NCI-H2107 treated with DMSO at 0.1 percent for 48 hours (cell line): ENCODE measurements at regions not wholly inside any gene's neighbourhood (a gene's known extent, or its start where the extent isn't known, plus 50 kb on each side); places are given as distances from the start of the nearest gene placed in this dataset.
A peak's percentile ranks its signal among the peaks of the same experiment; 100 is the strongest.

Experiments used
- DNase-seq: peaks from one replicate; lab custom pipeline; 2025; ENCODE audit not compliant: unreplicated experiment; lab: John Stamatoyannopoulos, UW

DNA sequence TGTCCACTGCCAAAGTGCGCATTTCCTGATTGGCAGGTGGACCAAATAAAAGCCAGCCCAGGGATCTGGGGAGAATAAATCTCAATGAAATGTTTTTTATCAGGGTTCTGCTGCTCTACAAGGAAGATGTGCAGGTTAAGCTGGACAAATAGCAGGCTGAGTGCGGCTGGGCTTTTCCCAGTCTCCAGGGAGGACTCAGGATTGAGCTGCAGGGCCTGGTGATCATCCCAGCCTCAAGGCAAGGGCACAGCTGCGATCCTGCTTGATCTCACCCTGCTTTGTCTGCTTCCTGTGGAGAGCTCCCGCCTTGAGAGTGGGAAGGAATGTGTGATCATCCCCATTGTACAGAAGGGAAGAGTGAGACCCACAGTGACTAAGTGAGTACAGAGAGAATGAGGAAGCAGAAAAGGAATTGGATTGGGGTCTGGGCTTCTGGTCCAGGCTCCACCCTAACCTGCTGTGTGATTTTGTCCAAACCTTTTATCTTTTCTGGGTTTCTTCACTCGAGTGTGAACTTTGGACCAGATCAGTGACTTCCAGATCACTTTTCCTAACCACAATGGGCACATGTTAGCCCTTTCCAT lies 75.3 kb upstream of the CRHR1 start:
- DNase-seq: no peak

- no peak for DNase-seq
These were observed 74.3 kb upstream of the CRHR1 start for GRCh38 chr17:45709728-45710288.

DNA sequence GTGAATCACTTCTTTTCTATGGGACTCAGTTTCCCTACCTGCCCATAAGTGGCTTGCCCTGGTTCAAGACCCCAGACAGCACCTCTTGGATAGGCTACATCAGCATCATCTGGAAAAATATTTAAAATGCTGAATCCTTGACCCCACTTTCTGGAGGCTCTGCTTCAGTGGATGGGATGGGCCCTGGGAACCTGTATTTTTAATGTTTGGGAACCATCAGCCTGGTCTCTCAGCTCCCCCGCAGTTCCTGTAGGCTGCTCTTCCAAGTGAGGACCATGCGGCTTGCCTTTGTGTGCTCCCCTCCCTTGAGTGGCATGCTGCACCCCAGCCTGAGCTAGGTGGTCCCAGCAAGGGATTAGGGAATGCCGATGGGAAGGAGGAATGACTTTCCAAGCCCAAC lies 68.3 kb upstream of the CRHR1 start:
- no peak for DNase-seq

DNA sequence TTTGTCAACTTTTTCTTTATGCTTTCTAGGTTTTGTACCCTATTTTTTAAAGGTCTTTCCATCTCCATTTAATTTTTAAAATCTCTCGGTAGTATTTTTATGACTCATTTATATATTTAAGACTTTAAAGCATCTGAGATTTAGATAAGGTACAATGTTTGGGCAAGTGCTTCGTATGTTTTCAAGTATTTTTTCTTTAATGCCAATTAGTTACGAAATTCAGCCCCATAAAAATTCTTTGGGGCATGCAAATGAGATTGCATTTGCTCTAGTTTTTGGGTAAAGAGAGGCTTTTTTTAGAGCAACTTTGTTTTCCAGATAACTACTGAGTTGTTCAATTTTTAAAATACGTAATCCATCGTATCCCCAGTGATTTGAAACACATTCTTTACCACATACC lies 65.3 kb upstream of the CRHR1 start:
- no peak for DNase-seq

GRCh38 chr17:45719335-45720071 lies 64.6 kb upstream of the CRHR1 start:
- peak; percentile 39 for DNase-seq

DNA sequence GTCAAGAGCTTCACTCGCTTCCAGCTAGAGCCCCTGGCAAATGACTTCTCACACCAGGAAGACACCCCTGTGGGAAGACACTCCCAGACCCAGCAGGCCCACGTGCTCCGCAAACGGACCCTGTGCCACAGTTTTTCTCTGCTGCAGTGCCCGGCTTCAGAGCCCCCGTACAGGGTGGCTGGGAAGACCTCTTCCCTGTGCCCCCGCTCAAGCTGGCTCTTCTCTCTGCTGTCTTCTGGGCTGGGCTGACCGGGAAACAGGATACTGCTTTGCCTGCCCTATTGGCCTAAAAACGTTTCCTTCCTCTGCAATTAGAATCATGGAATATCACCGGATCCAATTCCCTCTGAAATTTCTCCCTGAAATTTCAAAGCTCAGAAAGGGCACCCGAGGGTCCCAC lies 63.7 kb upstream of the CRHR1 start:
- no peak for DNase-seq

DNA sequence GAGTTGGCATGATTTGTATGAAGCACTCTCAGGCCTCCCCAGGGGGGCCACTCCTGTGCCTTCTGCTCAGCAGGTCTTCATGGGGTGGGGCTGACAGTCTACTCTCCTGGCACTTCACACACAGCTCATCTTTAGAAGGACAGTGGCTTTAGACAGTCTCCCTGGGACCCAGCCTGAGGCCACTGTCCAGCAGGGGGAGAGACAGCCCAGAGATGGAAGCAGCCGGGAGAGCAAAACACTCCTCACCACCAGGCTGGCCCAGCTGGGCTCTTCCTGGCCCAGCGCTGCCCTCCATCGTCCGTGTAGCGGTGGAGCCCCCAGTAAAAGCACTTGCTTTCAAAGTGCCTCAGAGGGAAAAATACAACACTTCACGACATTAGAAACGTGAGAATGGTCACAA lies 62.0 kb upstream of the CRHR1 start:
- DNase-seq: no peak

DNA sequence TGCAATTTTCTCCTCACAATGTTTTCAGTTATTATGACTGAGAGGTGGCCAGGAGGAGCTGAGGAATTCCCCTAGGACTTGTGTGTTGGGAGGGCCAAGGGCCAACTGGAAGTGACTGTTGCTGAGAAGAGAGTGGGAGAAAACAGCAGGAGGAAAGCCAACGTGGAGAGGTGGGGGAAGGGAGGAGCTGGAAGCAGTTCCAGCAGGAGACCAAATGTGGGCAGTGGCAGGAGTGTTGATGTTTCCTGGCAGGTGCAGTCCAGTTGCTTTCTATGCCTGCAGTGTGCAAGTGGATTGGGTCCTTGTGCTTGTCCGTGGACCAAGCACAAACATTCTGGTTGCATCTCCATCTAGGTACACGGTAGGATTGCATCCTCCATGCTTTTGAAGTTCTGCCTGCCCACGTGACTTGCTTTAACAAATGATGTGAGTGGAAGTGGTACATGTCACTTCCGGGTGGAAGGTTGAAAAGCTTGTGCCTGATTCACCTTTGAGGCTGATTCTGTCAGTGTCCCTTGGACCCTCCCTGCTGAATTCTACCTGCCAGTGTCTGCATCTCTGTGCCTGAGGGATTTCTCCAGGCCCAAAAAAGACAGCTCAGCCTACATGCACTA lies 54.7 kb upstream of the CRHR1 start:
- DNase-seq: peak; percentile 27

GRCh38 chr17:45730192-45730591 lies 53.9 kb upstream of the CRHR1 start:
- DNase-seq: no peak

GRCh38 chr17:45731459-45731858 lies 52.7 kb upstream of the CRHR1 start:
- no peak for DNase-seq

DNA sequence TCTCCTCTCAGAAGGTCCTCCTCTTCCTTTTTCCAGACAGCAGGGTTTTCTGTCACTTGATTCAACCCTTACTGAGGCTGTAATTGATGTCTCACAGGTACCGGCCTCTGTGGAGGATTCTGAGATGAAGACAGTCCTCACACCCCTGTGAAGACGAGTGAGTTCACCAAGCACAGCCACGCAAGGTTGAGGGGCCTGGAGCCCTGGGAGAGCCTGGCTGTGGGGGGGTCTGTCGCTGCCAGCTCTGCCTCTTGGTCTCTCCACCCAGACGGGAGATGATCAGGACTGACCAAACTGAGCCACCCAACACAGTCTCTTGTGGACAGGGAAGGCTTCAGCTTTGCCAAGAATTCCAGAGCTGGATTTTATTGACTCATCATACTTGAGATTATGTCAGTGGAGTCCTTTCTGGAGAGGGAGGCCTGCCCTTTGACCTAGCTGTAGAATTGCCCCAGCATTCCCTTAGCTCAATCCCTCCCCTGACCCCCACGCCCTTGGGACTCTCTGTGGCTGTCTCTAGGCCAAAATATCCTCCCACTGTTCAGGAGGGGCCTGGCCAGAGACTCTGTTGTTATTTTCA lies 51.1 kb upstream of the CRHR1 start:
- DNase-seq: no peak

GRCh38 chr17:45733781-45734180 lies 50.3 kb upstream of the CRHR1 start:
- no peak for DNase-seq
